Stimulated activated CD4-positive, alpha-beta T cell treated with anti-CD3 and anti-CD28 coated beads, Interleukin-2, amount 100 ng/mL, for 24 hours (primary cell): ENCODE measurements at regions not wholly inside any gene's neighbourhood (a gene's known extent, or its start where the extent isn't known, plus 50 kb on each side); places are given as distances from the start of the nearest gene placed in this dataset.

Experiments used
- DNase-seq, 2 donors: peaks; one replicate each; pipeline ENCODE4 v3.0.0-alpha.2; 2020

- peak; percentile 71 to 76 for DNase-seq
Observed at GRCh38 chr21:35138665-35139381, 89.7 kb upstream of the RUNX1 start.

- no peak for DNase-seq
Observed at GRCh38 chr21:35136586-35137219, 87.6 kb upstream of the RUNX1 start.

- DNase-seq, result no peak
Observed at GRCh38 chr21:35136106-35136505, 87.0 kb upstream of the RUNX1 start.

DNA sequence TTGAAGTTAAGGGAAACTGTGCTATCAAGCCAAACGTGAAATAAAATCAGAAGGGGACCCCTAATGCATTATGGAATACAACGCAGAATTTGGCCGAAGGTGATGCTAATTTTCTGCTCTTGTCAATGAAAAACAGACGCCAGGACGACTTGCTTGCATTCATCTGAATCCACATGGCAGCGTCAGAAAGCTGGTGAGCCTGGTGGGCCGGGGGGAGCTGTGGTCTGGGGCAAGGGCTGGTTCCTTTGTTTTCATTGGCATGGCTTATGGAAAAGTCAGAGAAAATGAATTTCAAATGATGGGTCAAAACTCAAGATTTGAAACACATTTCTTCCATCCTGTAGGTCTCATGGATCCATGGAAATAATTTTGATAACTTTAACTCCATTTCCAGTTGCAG, 86.4 kb upstream of the RUNX1 start:
- DNase-seq, result no peak

DNA sequence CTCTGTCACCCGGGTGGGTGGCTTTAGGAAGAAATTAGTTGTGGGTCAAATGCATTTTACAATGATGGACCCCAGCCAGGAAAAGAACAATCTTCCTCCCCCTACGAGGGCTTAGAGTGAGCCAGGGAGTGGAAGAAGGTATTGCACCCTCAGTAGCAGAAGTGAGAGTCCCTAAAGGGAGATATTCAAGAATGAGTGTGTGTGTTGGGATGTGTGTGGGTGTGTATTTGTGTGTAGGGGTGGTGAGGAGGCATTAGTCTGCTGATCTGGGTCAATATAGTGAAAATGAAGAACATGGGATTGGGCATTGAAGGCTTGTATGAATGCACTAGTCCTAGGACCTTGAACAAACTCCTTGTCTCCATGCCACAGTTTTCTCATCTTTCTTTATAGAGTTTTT, 85.2 kb upstream of the RUNX1 start:
- DNase-seq, result no peak

- no peak for DNase-seq
Observed at GRCh38 chr21:35128536-35128935, 79.4 kb upstream of the RUNX1 start.

DNA sequence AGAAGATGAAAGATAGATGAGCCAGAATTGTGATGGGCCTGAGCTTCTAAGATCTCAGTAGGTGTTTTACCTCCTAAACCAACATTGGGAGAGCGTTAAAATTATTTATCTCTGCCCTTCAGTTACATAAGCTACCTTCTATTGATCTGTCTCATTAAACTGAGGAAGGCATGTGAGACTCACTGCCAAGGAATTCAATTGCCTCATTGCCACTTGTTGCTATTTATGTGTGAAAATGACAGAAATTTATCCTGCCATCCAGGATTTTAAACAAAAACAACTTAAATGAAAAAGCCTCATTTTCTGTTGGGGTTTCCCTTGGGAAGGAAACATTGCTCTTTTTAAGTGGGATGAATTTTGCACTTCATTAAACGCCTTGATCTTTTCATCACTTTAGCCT, 78.7 kb upstream of the RUNX1 start:
- DNase-seq, result no peak

DNA sequence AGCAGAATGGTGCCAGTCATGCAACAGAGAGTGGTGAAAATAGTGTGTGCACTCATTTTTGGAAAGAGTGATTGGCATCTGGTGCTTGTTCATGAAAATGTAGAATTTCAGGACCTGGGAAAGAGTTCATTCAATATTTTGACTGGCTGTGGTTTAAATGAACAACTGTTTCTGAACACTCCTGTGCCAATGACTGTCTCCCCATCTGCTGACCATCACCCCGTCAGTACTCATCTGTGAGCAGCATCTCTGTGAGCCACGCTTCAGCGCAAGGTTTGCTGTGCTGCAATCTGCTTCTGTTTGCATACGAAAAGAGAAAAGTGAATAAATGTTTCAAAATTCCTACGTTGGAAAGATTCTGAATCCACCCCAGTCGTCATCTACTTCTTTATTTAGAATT, 77.9 kb upstream of the RUNX1 start:
- DNase-seq, result no peak

- DNase-seq, result no peak
Observed at GRCh38 chr21:35120631-35121180, 71.6 kb upstream of the RUNX1 start.

- DNase-seq, result no peak
Observed at GRCh38 chr21:35119501-35120047, 70.5 kb upstream of the RUNX1 start.

DNA sequence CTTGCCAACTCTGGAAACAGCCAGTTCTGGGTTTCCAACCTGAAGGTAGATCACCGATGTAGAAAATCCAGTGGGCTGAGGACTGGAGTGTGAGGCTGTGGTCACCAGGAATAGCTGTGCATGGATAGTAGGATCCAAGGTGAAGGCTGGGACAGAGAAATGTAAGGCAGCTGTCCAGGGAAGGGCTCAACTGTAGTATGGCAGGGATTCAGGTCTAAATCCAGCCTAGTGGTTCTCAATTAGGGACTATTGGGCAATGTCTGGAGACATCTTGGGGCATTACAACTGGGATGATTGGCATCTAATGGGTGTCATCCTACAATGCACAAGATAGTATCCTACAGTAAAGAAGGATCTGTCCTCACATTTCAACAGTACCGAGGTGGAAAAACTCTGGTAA, 67.7 kb upstream of the RUNX1 start:
- DNase-seq, result no peak

- no peak for DNase-seq
Observed at GRCh38 chr21:35113064-35113463, 64.0 kb upstream of the RUNX1 start.

DNA sequence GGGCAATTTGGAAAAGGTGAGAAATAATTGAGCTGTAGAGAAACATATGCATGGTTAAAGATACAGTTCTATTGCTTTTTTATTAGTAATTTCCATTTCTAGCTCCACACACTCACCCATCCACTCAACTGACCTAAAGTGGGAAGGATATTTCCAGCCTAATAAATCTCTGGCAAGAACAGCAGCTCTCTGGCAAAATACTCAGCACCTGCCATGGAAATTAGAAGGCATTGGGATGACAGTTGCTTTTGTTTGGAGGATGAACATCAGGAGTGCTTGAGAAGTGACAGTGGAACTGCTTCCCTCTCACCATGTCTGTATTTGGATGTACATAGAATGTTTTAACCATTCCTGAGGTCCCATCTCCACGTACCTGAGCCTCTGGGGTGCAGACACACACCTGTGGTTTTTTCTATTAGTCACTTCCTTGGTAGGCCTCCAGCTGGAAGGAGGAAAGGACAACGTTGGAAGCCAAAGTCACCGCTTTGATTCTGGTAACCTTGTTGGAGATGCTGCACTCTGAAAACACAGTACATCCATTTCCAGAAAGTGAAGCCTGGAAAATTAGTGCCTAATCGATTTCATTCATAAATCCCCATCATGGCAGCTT, 62.3 kb upstream of the RUNX1 start:
- no peak for DNase-seq

GRCh38 chr21:35108887-35109286, 59.8 kb upstream of the RUNX1 start:
- no peak for DNase-seq

DNA sequence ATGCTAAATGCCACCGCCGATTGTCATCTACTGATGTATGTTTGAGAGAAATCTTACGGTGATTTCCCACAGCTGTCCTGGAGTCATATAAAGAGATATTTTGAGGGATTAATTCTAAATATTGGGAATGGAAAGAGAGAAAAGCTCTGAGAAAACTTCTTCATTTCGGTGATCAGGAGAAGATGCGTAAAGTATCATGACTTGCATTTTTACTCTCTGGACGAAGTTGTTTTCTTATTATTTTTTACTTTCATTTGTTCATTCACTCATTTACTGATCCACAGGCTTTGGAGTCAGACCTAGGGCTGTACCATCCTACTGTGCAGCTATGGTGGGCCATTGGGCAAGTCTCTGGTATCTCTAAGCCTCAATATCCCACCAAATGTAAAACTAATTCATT, 58.4 kb upstream of the RUNX1 start:
- DNase-seq, result no peak

DNA sequence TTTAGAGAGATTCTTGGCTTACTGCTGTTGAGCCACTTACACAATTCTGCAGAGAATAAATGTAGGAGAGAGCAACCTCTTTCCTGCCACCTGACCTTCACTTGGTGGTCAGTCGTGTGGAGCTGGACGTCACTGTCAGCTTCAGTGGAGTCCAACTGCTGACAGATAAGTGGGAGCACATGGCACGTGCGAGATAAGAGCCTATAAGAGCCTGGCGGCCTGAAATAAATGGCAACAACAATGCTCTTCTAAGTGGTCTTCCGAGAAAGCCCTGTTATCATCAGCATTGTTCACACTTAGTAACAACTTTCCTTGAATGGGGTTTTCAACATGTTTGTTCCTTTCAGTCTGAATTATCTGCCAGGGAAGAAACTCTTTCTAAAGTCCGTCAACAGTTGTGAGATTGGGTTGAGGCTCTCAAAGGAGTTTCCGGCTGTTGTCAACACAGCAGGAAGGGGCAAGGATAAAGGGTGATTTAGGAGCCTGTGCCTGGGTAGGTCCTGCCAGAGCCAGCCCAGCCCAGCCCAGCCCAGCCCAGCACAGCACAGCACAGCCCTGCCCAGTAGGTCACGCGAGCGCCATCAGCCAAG, 57.2 kb upstream of the RUNX1 start:
- no peak for DNase-seq

DNA sequence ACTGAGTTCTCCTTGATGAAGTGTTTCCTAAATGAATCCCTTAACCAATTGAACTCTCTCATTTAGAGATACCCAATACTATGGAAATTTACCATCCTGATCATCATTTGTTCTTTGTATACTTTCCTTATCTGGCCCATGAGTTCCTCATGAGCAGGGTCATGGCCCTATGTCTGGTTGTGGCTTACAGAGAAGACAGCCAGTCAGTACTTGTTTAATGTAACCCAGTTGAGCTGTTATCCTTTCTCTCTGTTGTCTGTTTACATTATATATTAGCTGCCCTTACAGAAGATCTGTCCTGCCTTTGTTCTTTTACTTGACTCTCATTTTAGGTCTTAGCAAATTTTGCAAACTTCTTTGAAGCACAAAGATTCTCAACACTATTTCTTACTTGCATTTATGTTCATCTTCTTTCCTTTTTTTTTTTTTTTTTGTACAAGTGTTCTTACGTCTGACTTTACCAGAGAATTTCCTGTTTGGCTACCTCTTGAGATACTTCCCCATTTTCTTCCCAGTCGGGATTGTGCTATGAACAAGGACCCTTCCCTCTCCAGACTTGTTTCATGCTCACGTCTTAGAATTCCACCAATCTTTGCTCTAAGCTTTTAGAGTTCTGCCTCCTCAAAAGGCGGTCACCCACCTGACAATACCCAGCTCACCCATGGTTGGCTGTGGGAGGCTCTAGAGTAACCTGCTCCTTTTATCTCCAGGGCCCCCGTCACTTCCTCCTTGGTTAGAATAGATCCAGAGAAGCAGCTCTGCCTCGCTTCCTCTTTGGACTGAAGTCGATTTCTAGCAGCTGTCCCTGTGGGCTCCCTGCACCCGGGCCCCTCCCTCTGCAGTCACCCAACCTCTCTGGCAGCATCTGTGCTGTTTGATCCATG, 53.6 kb upstream of the RUNX1 start:
- peak in 1 of 2 donors; percentile 24 for DNase-seq

- DNase-seq, result no peak
Observed at GRCh38 chr21:35100349-35100811, 51.3 kb upstream of the RUNX1 start.

DNA sequence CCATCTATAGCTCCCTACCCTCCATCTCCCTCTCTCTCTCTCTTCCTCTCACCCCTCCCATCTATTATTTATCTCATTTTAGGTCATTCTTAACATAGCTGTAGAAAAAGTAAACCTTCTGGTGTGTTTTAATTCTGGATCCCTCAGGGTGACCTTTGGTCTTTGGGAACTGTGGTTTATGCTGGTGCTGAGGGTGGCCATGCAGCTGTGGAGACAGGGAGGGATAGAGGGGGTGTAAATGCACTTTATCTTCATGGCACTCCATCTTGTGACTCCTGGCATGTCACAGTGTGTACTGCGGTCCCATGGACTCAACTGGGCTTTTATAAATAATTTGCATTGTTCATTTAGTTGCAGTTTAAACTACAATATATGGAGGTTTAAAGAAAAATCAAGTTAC, 50.2 kb upstream of the RUNX1 start:
- DNase-seq, result no peak
